ENCODE measurements at regions not wholly inside any gene's neighbourhood (a gene's known extent, or its start where the extent isn't known, plus 50 kb on each side); places are given as distances from the start of the nearest gene placed in this dataset.

DNA sequence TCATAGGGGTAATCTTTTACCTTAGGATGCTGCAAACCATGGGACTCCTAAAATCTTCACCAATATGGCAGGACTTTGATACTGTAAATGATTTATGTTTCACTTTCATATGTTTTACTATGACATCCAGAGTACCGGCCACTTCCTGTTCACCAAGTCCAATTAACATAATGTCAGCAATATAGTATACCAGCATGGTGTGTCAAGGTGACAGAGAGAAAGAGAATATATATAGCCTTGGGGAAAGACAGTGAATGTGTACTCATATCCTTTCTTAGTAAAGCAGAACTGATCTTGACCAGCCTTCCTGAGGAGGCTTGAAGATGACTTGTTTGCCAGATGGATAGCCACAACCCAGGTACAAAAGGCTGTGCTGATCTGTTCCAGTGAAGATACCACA, 127.9 kb downstream of the NRN1 start:
- TF ChIP-seq EZH2 (IDR thresholded peaks at IDR 0.05; ENCODE audit: low read length, unreplicated experiment) = no peak
- TF ChIP-seq, protein P1, sequence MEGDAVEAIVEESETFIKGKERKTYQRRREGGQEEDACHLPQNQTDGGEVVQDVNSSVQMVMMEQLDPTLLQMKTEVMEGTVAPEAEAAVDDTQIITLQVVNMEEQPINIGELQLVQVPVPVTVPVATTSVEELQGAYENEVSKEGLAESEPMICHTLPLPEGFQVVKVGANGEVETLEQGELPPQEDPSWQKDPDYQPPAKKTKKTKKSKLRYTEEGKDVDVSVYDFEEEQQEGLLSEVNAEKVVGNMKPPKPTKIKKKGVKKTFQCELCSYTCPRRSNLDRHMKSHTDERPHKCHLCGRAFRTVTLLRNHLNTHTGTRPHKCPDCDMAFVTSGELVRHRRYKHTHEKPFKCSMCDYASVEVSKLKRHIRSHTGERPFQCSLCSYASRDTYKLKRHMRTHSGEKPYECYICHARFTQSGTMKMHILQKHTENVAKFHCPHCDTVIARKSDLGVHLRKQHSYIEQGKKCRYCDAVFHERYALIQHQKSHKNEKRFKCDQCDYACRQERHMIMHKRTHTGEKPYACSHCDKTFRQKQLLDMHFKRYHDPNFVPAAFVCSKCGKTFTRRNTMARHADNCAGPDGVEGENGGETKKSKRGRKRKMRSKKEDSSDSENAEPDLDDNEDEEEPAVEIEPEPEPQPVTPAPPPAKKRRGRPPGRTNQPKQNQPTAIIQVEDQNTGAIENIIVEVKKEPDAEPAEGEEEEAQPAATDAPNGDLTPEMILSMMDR (conservative IDR thresholded peaks at IDR 0.05; ENCODE audit: low read depth, low read length) = no peak
